Endothelial cell of umbilical vein (primary cell): ENCODE measurements at regions not wholly inside any gene's neighbourhood (a gene's known extent, or its start where the extent isn't known, plus 50 kb on each side); places are given as distances from the start of the nearest gene placed in this dataset.

ENCODE experiments used
- BruUV-seq: library from RNA; stranded (reverse); fragments of 400-500 nt; replicated peaks from 2 replicates; lab custom pipeline; 2021; lab: Mats Ljungman, UMichigan
- CTCF ChIA-PET: fragments of 300-600, 350-600 bp; sonication (Branson Sonifier 250); formaldehyde crosslinking; loops from one replicate; lab custom pipeline; 2021; ENCODE audit warnings: antibody characterized with exemption, inconsistent platforms; lab: Charles Lee
- POLR2A ChIA-PET: fragments of 300-600, 350-600 bp; sonication (Branson Sonifier 250); formaldehyde crosslinking; loops from one replicate; lab custom pipeline; 2021; ENCODE audit warnings: antibody characterized with exemption, inconsistent platforms; lab: Charles Lee
- DNase-seq: peaks from one replicate; pipeline ENCODE4 v3.0.0-alpha.2; 2011; ENCODE audit warnings: low read depth, low spot score
- FAIRE-seq: peaks from 2 replicates; lab custom pipeline; 2011; peaks lifted over from hg19 to GRCh38; lab: Jason Lieb, UNC
- H2AFZ ChIP-seq: 2 replicates; pipeline ENCODE4 v1.6.0; 2012; ENCODE audit warnings: low read depth, low read length, control low read depth, inconsistent platforms
- H3K27ac ChIP-seq: 2 replicates; pipeline ENCODE4 v1.5.1; 2011; ENCODE audit warnings: low read depth, mild to moderate bottlenecking, control low read depth, low read length, moderate library complexity; ENCODE audit not compliant: insufficient read depth
- H3K27me3 ChIP-seq, 2 experiments: 2 replicates each; pipeline versions ENCODE4 v1.6.0 to v1.6.1; 2011; ENCODE audit warnings: low read length in 2 of 2, mixed read lengths in 1 of 2; ENCODE audit not compliant: control insufficient read depth in 2 of 2, insufficient read depth in 2 of 2
- H3K36me3 ChIP-seq, 2 experiments: 2 replicates in 1 of 2; 3 replicates in 1 of 2; pipeline ENCODE4 v1.5.1; 2011; ENCODE audit warnings: low read length in 2 of 2, mild to moderate bottlenecking in 1 of 2, moderate library complexity in 1 of 2; ENCODE audit not compliant: control insufficient read depth in 2 of 2, insufficient read depth in 2 of 2; ENCODE audit errors: extremely low read depth in 1 of 2
- H3K4me1 ChIP-seq: 3 replicates; pipeline ENCODE4 v1.5.1; 2011; ENCODE audit warnings: mild to moderate bottlenecking, low read length; ENCODE audit not compliant: control insufficient read depth, insufficient read depth; ENCODE audit errors: extremely low read depth
- H3K4me2 ChIP-seq: 2 replicates; pipeline ENCODE4 v1.6.1; 2011; ENCODE audit warnings: low read length, control low read depth, mixed read lengths; ENCODE audit not compliant: insufficient read depth
- H3K4me3 ChIP-seq, 3 experiments: fragments of 200-600 bp in 1 of 3; sonication (generic), shearing (Covaris generic) in 1 of 3; replicated peaks in 1 of 3; 2 replicates each; pipeline ENCODE4 v1.5.1; 2011 to 2016; ENCODE audit warnings: control low read depth in 3 of 3, low read length in 3 of 3, mild to moderate bottlenecking in 2 of 3, inconsistent platforms in 1 of 3, low read depth in 1 of 3, moderate library complexity in 1 of 3; ENCODE audit not compliant: insufficient read depth in 1 of 3
- H3K79me2 ChIP-seq: 2 replicates; pipeline ENCODE4 v1.6.0; 2012; ENCODE audit warnings: low read length, inconsistent platforms; ENCODE audit not compliant: control insufficient read depth, insufficient read depth
- H3K9ac ChIP-seq: replicated peaks from 2 replicates; pipeline ENCODE3; 2011; ENCODE audit warnings: low read length, control low read depth; ENCODE audit not compliant: insufficient read depth; ENCODE audit errors: extremely low read depth
- H3K9me1 ChIP-seq: replicated peaks from 3 replicates; pipeline ENCODE4 v1.6.0; 2011; ENCODE audit warnings: mild to moderate bottlenecking, low read length; ENCODE audit not compliant: control insufficient read depth, insufficient read depth; ENCODE audit errors: extremely low read depth
- H3K9me3 ChIP-seq: replicated peaks from 2 replicates; pipeline ENCODE4 v1.5.1; 2012; ENCODE audit warnings: low read length, inconsistent platforms; ENCODE audit not compliant: control insufficient read depth, insufficient read depth
- H4K20me1 ChIP-seq: replicated peaks from 2 replicates; pipeline ENCODE3; 2011; ENCODE audit warnings: mild to moderate bottlenecking, low read length; ENCODE audit not compliant: control insufficient read depth, insufficient read depth; ENCODE audit errors: extremely low read depth
- CTCF ChIP-seq, 2 donors: IDR thresholded peaks; 1 replicate in 1 of 2; 2 replicates in 1 of 2; pipeline ENCODE4 v1.5.1; 2011; ENCODE audit warnings: low read length in 2 of 2, mild to moderate bottlenecking in 2 of 2, moderate library complexity in 2 of 2, control low read depth in 1 of 2, inconsistent platforms in 1 of 2, low read depth in 1 of 2; ENCODE audit not compliant: insufficient read depth in 1 of 2; ENCODE audit errors: extremely low read depth in 1 of 2
- EZH2 ChIP-seq: IDR thresholded peaks from 2 replicates; pipeline ENCODE4 v1.6.1; 2012; ENCODE audit warnings: borderline replicate concordance, low read depth, mild to moderate bottlenecking, moderate library complexity, low read length, inconsistent platforms; ENCODE audit not compliant: severe bottlenecking
- FOS ChIP-seq: IDR thresholded peaks from 2 replicates; pipeline ENCODE4 v1.6.1; 2011; ENCODE audit warnings: mild to moderate bottlenecking, low read length, moderate library complexity, borderline replicate concordance; ENCODE audit not compliant: insufficient read depth
- GATA2 ChIP-seq: IDR thresholded peaks from 2 replicates; pipeline ENCODE4 v1.7.0; 2011; ENCODE audit warnings: low read depth, mild to moderate bottlenecking, moderate library complexity, mixed read lengths, low read length; ENCODE audit not compliant: insufficient read length, insufficient read depth
- JUN ChIP-seq: IDR thresholded peaks from 2 replicates; pipeline ENCODE4 v1.6.1; 2011; ENCODE audit warnings: borderline replicate concordance, low read depth; ENCODE audit not compliant: insufficient read length, insufficient read depth
- MAX ChIP-seq: IDR thresholded peaks from 2 replicates; pipeline ENCODE4 v1.6.1; 2011; ENCODE audit not compliant: insufficient read depth, insufficient read length
- MYC ChIP-seq: IDR thresholded peaks from one replicate; pipeline ENCODE4 v1.6.1; 2011; ENCODE audit warnings: mild to moderate bottlenecking, low read depth, low read length
- POLR2A ChIP-seq: IDR thresholded peaks from 2 replicates; pipeline ENCODE4 v1.6.1; 2012; ENCODE audit warnings: low read depth, mild to moderate bottlenecking, control low read depth, low read length
- POLR2AphosphoS5 ChIP-seq: IDR thresholded peaks from 2 replicates; pipeline ENCODE4 v1.6.1; 2012; ENCODE audit warnings: low read depth, mild to moderate bottlenecking, control low read depth, low read length, moderate library complexity; ENCODE audit not compliant: insufficient read depth
- dilution Hi-C: fragments of 300-500 bp; cut with MboI; formaldehyde crosslinking; loops from one replicate; pipeline ENCODE4 v1.15.0; 2019; ENCODE audit warnings: low sequenced_read_pairs; ENCODE audit not compliant: extremely low pct_ligation_motif_present
- intact Hi-C: fragments of 100-400 bp; cut with micrococcal nuclease; formaldehyde crosslinking; loops from one replicate; pipeline ENCODE4 v1.10.0; 2022

DNA sequence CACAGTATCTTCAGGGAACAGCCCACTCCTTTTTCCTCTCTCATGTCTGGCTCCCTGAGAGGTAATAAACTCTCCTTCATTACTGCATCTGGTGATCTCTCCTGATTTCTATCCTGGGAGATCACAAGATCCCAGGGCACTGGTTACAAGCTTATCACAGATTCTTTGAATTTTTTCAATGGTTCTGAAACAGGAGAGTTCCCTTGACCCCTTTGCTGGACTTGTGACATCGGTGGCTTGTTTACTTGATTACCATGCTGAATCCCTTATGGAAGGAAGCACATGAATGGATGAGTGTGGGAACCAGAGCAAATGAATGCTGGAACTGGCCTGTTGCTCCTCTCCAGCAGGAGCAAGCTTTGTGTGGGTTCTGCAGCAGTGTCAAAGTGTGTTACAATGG lies 67.2 kb upstream of the HNMT start:
- ChIA-PET CTCF (interaction anchor here (2.0 kb wide), 1 partner anchor 8 kb away, joined by 6 read pairs; no protein-coding TSS in a partner anchor), POLR2A (no interaction called here)
- Histone ChIP-seq H3K9me3 (no peaks in the 10 kb centered on the region), H3K36me3 (no peaks in the 10 kb centered on the region), H3K27me3 (peaks cover 0 to 2% of the 10 kb centered on the region in 2 experiments), H3K4me3 (no peak overlapping the region), H4K20me1 (no peaks in the 10 kb centered on the region), H3K9ac (no peak overlapping the region), H3K79me2 (no peaks in the 10 kb centered on the region), H2AFZ (no peak overlapping the region), H3K9me1 (no peaks in the 10 kb centered on the region), H3K27ac (no peak overlapping the region), H3K4me1 (no peaks in the 10 kb centered on the region), H3K4me2 (no peak overlapping the region)
- BruUV-seq = no TSS peak
- FAIRE-seq (no peak), DNase-seq (no peak)
- dilution Hi-C loops (no loop called here), intact Hi-C loops (no loop called here)
- TF ChIP-seq CTCF (IDR thresholded peaks at IDR 0.05; ENCODE audit: extremely low read depth in 1 of 2, insufficient read depth in 1 of 2, low read depth in 1 of 2, low read length in 2 of 2) (no peak), FOS (no peak), MAX (no peak), MYC (no peak)

DNA sequence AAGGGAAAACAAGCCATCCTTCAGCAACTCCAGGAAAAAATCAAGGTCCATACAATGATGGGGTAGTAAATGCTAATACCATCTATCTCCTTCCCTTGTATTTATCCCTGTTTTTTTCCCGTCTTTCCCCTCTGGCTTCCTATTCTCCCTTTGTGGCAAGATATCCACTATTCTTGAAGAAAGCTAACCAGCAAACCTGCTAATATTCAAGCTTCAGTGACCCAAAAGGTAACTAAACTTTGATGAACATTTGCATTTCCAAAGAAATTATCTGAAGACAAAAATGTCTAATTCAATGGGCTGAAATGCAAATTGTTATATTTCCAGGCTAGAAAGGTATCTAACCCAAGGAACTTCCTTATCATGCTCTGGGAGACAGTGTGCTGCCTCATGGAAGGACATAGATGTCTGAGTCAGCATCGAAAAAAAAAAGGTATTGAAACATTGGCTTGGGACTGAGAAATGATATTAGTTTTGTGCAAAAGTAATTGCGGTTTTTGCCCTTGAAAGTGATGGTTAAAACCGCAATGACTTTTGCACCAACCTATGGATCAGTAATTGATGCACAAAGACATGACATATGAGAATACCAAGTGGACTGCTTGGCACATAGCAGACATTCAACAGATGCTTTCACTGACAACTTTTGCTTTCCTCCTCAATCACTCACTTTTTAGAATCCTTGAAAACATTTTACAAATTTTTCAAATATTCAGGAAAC lies 63.7 kb upstream of the HNMT start:
- H3K9me1 ChIP-seq = no peaks in the 10 kb centered on the region
- TF ChIP-seq POLR2A (no peak), GATA2 (no peak), EZH2 (no peak), POLR2AphosphoS5 (no peak), JUN (no peak), MYC (no peak), FOS (no peak), MAX (no peak), CTCF (IDR thresholded peaks at IDR 0.05; ENCODE audit: extremely low read depth in 1 of 2, insufficient read depth in 1 of 2, low read depth in 1 of 2, low read length in 2 of 2) (no peak)
- H3K9me3 ChIP-seq = no peaks in the 10 kb centered on the region
- POLR2A ChIA-PET = no interaction called here
- H3K27me3 ChIP-seq = peaks cover 0 to 2% of the 10 kb centered on the region in 2 experiments
- no peak overlapping the region for H3K27ac ChIP-seq
- CTCF ChIA-PET = interaction anchor here (0.8 kb wide), 1 partner anchor 12 kb away, joined by 3 read pairs; no protein-coding TSS in a partner anchor
- no peak for FAIRE-seq
- no peaks in the 10 kb centered on the region for H3K79me2 ChIP-seq
- intact Hi-C loops = no loop called here
- no peaks in the 10 kb centered on the region for H4K20me1 ChIP-seq
- H3K4me1 ChIP-seq = no peaks in the 10 kb centered on the region
- no peak overlapping the region for H3K9ac ChIP-seq
- no peaks in the 10 kb centered on the region for H3K36me3 ChIP-seq
- dilution Hi-C loops = no loop called here
- H3K4me2 ChIP-seq = no peak overlapping the region
- H2AFZ ChIP-seq = no peak overlapping the region
- no TSS peak for BruUV-seq
- H3K4me3 ChIP-seq = no peak overlapping the region
- no peak for DNase-seq
